Type B pancreatic cell (in vitro differentiated cells): ENCODE measurements at regions not wholly inside any gene's neighbourhood (a gene's known extent, or its start where the extent isn't known, plus 50 kb on each side); places are given as distances from the start of the nearest gene placed in this dataset.
"Not testable (repeated sequence)": the region's sequence is repeated elsewhere in the genome, so short reads cannot be mapped to it uniquely, and the experiment has no call there.

ENCODE experiments used
- DNase-seq: peaks from one replicate; pipeline ENCODE4 v3.0.0; 2021; ENCODE audit warnings: mixed read lengths; ENCODE audit not compliant: unreplicated experiment; ENCODE audit errors: extremely low spot score
- H3K27ac Mint-ChIP-seq: 2 replicates; pipeline ENCODE4 v1.8.0; 2021; ENCODE audit warnings: mild to moderate bottlenecking, mixed read lengths
- H3K27me3 Mint-ChIP-seq: 2 replicates; pipeline ENCODE4 v1.8.0; 2021; ENCODE audit warnings: mixed read lengths
- H3K36me3 Mint-ChIP-seq: 2 replicates; pipeline ENCODE4 v1.8.0; 2021; ENCODE audit warnings: mixed read lengths
- H3K4me1 Mint-ChIP-seq: one replicate; pipeline ENCODE4 v1.8.0; 2021; ENCODE audit warnings: mixed read lengths; ENCODE audit not compliant: unreplicated experiment
- H3K4me3 Mint-ChIP-seq: 2 replicates; pipeline ENCODE4 v1.8.0; 2021; ENCODE audit warnings: mild to moderate bottlenecking, mixed read lengths
- H3K9me3 Mint-ChIP-seq: 2 replicates; pipeline ENCODE4 v1.8.0; 2021; ENCODE audit warnings: mixed read lengths
- CTCF ChIP-seq: fragments of 200-600 bp; sonication (generic); conservative IDR thresholded peaks from 2 replicates; pipeline ENCODE4 v1.5.0; 2021; ENCODE audit warnings: antibody characterized with exemption, mild to moderate bottlenecking

DNA sequence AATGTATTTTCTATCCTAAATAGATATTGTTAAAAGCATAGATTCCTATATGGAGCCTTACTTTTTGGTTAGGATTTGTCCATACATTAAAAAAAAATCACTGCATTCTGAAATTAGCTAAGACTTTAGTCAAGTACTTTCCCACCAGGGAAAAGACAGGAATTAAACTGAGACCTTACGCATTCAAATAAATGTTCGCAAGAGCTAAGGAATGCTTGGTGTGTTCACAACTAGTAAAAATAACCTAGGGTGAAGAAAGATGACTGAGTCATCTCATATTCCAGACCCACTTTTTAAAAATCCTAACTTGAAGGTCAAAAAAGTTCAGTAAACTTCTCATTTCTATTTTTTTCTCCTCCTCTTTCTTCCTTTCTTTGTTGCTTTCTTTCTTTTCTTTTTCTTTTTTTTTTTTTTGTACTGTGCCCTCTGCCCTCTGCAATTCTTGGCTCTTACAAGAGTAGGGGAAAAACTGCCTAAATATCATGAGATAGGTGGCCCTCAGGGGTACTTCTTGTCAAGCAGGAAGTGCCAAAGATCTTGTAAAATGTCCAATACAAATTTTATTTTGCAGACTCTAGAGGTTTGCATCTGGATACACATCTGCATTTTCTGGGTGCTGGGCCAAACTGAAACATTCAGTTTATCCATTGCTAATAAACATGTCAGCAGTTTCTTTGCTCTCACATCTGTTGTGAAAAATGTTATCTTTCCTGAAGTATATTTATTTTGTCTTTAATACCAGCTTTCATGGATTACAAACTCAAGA is 121.4 kb upstream of the GORAB start:
- DNase-seq = no peak
- no peak overlapping the region for H3K27ac Mint-ChIP-seq
- no peaks in the 10 kb centered on the region for H3K9me3 Mint-ChIP-seq
- no peaks in the 10 kb centered on the region for H3K36me3 Mint-ChIP-seq
- no peak for TF ChIP-seq CTCF
- no peak overlapping the region for H3K4me3 Mint-ChIP-seq
- H3K27me3 Mint-ChIP-seq = no peaks in the 10 kb centered on the region
- peaks cover 12% of the 10 kb centered on the region for H3K4me1 Mint-ChIP-seq

- Mint-ChIP-seq H3K4me1 (peaks cover 6% of the 10 kb centered on the region), H3K36me3 (peaks cover 3% of the 10 kb centered on the region), H3K27ac (no peak overlapping the region), H3K9me3 (peaks cover 10% of the 10 kb centered on the region), H3K4me3 (no peak overlapping the region), H3K27me3 (no peaks in the 10 kb centered on the region)
- no peak for DNase-seq
- no peak for TF ChIP-seq CTCF
These were observed 116.8 kb upstream of the GORAB start for GRCh38 chr1:170414989-170415709.

DNA sequence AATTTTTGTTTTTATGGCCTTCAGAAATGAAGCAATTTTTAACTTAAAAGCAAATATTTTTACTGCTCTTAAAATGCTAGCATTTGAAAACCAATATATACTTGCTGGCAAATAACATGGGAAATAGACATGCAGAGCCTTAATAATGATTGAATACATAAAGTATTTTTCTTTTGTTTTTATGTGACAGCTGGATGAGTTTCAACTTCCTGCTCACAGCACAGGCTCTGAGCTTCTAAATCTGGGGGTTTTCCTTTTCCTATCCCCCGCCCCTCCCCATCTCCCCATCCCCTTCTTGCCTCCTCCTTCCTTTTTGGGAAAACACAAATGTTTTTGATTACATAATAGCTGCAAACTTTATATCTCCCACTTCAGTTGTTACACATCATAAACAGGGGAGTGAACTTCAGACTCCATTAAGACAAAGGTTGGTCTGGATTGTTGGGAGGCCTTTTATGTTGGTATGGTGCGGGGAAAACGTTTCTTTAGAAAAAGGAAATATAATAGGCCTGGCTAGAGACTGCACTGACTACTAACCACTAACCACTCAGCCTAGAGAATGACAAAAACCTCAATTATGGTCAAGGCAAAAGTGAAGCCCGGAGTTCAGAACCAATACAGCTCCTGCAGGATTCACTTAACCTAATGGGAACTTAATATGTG is 116.1 kb upstream of the GORAB start:
- peaks cover 2% of the 10 kb centered on the region for H3K4me1 Mint-ChIP-seq
- no peak overlapping the region for H3K4me3 Mint-ChIP-seq
- no peaks in the 10 kb centered on the region for H3K27me3 Mint-ChIP-seq
- TF ChIP-seq CTCF = no peak
- peaks cover 3% of the 10 kb centered on the region for H3K36me3 Mint-ChIP-seq
- peaks cover 10% of the 10 kb centered on the region for H3K9me3 Mint-ChIP-seq
- no peak overlapping the region for H3K27ac Mint-ChIP-seq
- DNase-seq = no peak

DNA sequence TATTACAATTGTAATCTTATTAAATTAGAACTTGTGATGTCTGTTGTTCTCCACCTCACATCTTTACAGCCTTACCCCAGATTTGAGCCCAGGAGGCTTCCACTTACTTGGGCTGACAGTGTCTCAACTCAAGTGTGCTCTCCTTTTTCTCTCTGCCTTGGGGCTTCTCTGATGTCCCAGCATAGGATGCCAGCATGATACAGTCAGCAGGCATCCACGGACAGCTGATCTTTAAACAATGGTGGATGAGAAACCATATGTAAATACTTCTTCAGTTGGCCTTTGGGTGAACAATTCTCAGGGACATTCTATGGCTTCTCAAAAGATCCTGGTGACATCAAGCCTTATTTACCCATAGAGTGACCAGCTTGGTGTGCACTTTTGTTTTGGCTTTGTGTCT is 107.6 kb upstream of the GORAB start:
- no peak overlapping the region for H3K27ac Mint-ChIP-seq
- H3K4me1 Mint-ChIP-seq = no peaks in the 10 kb centered on the region
- no peaks in the 10 kb centered on the region for H3K36me3 Mint-ChIP-seq
- no peak for TF ChIP-seq CTCF
- no peaks in the 10 kb centered on the region for H3K27me3 Mint-ChIP-seq
- H3K9me3 Mint-ChIP-seq = no peaks in the 10 kb centered on the region
- no peak overlapping the region for H3K4me3 Mint-ChIP-seq
- no peak for DNase-seq

- Mint-ChIP-seq H3K9me3 (no peaks in the 10 kb centered on the region), H3K27ac (no peak overlapping the region), H3K27me3 (no peaks in the 10 kb centered on the region), H3K4me1 (no peaks in the 10 kb centered on the region), H3K36me3 (no peaks in the 10 kb centered on the region), H3K4me3 (no peak overlapping the region)
- no peak for TF ChIP-seq CTCF
- DNase-seq = no peak
These were observed 105.4 kb upstream of the GORAB start for GRCh38 chr1:170426596-170426995.

GRCh38 chr1:170427002-170427401 is 105.0 kb upstream of the GORAB start:
- DNase-seq, H3K27ac Mint-ChIP-seq: not testable (repeated sequence)

More at GRCh38 chr1:170427002-170427401, 105.0 kb upstream of the GORAB start:
- not testable (repeated sequence) for H3K27me3 Mint-ChIP-seq, H3K4me3 Mint-ChIP-seq, H3K9me3 Mint-ChIP-seq, H3K36me3 Mint-ChIP-seq, H3K4me1 Mint-ChIP-seq
